Upper lobe of left lung (tissue), 6 donors: ENCODE measurements at regions not wholly inside any gene's neighbourhood (a gene's known extent, or its start where the extent isn't known, plus 50 kb on each side); places are given as distances from the start of the nearest gene placed in this dataset.

Experiments
- ATAC-seq, 2 donors: fragments of 200-7000 bp; cut with Tn5 transposase; one replicate each; pipeline ENCODE4 v1.9.1; 2022; ENCODE audit warnings: mild to moderate bottlenecking in 2 of 2, moderate library complexity in 2 of 2; ENCODE audit not compliant: low FRiP score in 2 of 2
- DNase-seq, 2 donors: peaks; one replicate each; pipeline ENCODE4 v3.0.0-alpha.2; 2019 to 2020
- H3K27ac ChIP-seq, 4 donors: fragments of 200-600 bp; sonication (generic); one replicate each; pipeline ENCODE4 v1.5.1; 2016 to 2019
- H3K27me3 ChIP-seq, 4 donors: fragments of 200-600 bp; sonication (generic); one replicate each; pipeline ENCODE4 v1.5.1; 2017 to 2019
- H3K36me3 ChIP-seq, 4 donors: fragments of 200-600 bp; sonication (generic); one replicate each; pipeline ENCODE4 v1.5.1; 2016 to 2019
- H3K4me1 ChIP-seq, 4 donors: fragments of 200-600 bp; sonication (generic); one replicate each; pipeline ENCODE4 v1.5.1; 2018 to 2019
- H3K4me3 ChIP-seq, 4 donors: fragments of 200-600 bp; sonication (generic); one replicate each; pipeline ENCODE4 v1.5.1; 2017 to 2019; ENCODE audit warnings: mild to moderate bottlenecking in 2 of 4, moderate library complexity in 1 of 4
- H3K9me3 ChIP-seq, 4 donors: fragments of 200-600 bp; sonication (generic); one replicate each; pipeline ENCODE4 v1.5.1; 2018 to 2019
- CTCF ChIP-seq, 6 experiments: fragments of 450-650 bp in 4 of 6; fragments of 200-600 bp in 2 of 6; sonication (generic) in 2 of 6; IDR thresholded peaks; one replicate each; pipeline ENCODE4 v1.5.1; 2016 to 2019; ENCODE audit warnings: antibody characterized with exemption in 6 of 6
- EP300 ChIP-seq, 4 donors: sonication (generic); formaldehyde crosslinking; IDR thresholded peaks; one replicate each; pipeline ENCODE4 v1.5.1; 2017; ENCODE audit warnings: antibody characterized with exemption in 4 of 4, control low read depth in 2 of 4
- POLR2A ChIP-seq, 4 donors: fragments of 450-650 bp; IDR thresholded peaks; one replicate each; pipeline ENCODE4 v1.5.1; 2016 to 2017; ENCODE audit warnings: antibody characterized with exemption in 4 of 4, mild to moderate bottlenecking in 2 of 4
- POLR2AphosphoS5 ChIP-seq, 2 donors: sonication (generic); formaldehyde crosslinking; IDR thresholded peaks; one replicate each; pipeline ENCODE4 v1.5.1; 2017; ENCODE audit warnings: antibody characterized with exemption in 2 of 2
- WGBS, 2 donors: methylation state at CpG; one replicate each; pipeline ENCODE4 v1.1.5; 2017 to 2018; 5-methylcytosine and 5-hydroxymethylcytosine counted together
- donor health status: DM: no; HTN: no; CAD: no; lungs with moderate emphysema.
- donor health status: DM: no; HTN: yes; CAD: no; lungs with severe emphysema.

GRCh38 chr10:90644165-90644564, 213.7 kb downstream of the HTR7 start:
- Histone ChIP-seq H3K4me3 (no peak overlapping the region), H3K36me3 (no peaks in the 10 kb centered on the region), H3K4me1 (peaks cover 0 to 27% (median 9%) of the 10 kb centered on the region in 4 donors), H3K27me3 (no peaks in the 10 kb centered on the region), H3K9me3 (no peaks in the 10 kb centered on the region), H3K27ac (no peak overlapping the region)
- 76 to 77% methylated on average over 3 of the region's 3 CpGs for WGBS, 2 donors
- DNase-seq: no peak
- no peak for TF ChIP-seq POLR2A (IDR thresholded peaks at IDR 0.05)
- no peak for TF ChIP-seq CTCF (IDR thresholded peaks at IDR 0.05)
- TF ChIP-seq EP300 (IDR thresholded peaks at IDR 0.05): no peak
- no peak for TF ChIP-seq POLR2AphosphoS5 (IDR thresholded peaks at IDR 0.05)
- no peak for ATAC-seq

DNA sequence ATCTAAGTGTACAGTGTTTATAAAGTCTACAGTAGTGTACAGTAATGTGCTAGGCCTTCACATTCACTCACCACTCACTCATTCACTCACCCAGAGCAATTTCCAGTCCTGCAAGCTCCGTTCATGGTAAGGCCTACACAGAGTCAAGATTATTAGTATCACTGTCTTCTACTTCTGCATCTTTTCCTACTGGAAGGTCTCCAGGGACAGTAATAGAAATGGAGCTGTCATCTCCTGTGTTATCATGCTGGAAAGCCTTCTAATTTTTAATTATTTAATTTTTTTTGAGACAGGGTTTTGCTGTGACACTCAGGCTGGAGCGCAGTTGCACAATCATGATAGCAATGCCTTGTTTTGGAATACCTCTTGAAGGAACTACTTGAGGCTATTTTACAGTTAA, 207.0 kb downstream of the HTR7 start:
- no peaks in the 10 kb centered on the region for H3K27me3 ChIP-seq
- DNase-seq (no peak), ATAC-seq (no peak)
- H3K4me3 ChIP-seq: no peak overlapping the region
- H3K9me3 ChIP-seq: no peaks in the 10 kb centered on the region
- TF ChIP-seq POLR2AphosphoS5 (IDR thresholded peaks at IDR 0.05) (no peak), EP300 (IDR thresholded peaks at IDR 0.05) (no peak), POLR2A (IDR thresholded peaks at IDR 0.05) (no peak), CTCF (IDR thresholded peaks at IDR 0.05) (no peak)
- no peak overlapping the region for H3K27ac ChIP-seq
- H3K4me1 ChIP-seq: no peaks in the 10 kb centered on the region
- no peaks in the 10 kb centered on the region for H3K36me3 ChIP-seq
- WGBS, 2 donors: 79 to 90% methylated on average over 2 of the region's 2 CpGs

GRCh38 chr10:90652519-90652918, 205.3 kb downstream of the HTR7 start:
- H3K36me3 ChIP-seq: no peaks in the 10 kb centered on the region
- no peaks in the 10 kb centered on the region for H3K9me3 ChIP-seq
- DNase-seq (no peak), ATAC-seq (no peak)
- H3K27me3 ChIP-seq: no peaks in the 10 kb centered on the region
- TF ChIP-seq POLR2A (IDR thresholded peaks at IDR 0.05) (no peak), EP300 (IDR thresholded peaks at IDR 0.05) (no peak), POLR2AphosphoS5 (IDR thresholded peaks at IDR 0.05) (no peak), CTCF (IDR thresholded peaks at IDR 0.05) (no peak)
- H3K27ac ChIP-seq: no peak overlapping the region
- no peak overlapping the region for H3K4me3 ChIP-seq
- no peaks in the 10 kb centered on the region for H3K4me1 ChIP-seq

DNA sequence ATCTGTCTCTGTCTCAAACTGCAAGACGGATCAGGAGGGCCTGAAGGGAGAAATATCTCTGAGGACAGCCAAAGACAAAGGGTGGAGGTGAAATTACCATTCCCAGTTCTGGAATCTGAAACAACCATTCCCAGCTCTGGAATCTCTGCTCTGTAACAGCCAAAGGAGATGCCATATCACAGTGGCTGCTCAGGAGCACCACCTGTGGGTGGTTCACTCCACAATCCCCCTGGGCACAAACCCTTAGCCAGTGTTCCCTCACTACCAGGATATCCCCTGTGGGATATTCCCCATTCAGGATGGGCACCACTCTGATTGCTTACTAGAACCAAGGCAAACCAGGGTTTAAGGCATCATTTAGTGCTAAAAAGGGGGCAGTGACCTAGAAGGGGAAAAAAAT, 199.0 kb downstream of the HTR7 start:
- no peak for TF ChIP-seq POLR2AphosphoS5 (IDR thresholded peaks at IDR 0.05)
- TF ChIP-seq EP300 (IDR thresholded peaks at IDR 0.05): no peak
- ATAC-seq (no peak), DNase-seq (no peak)
- Histone ChIP-seq H3K27me3 (no peaks in the 10 kb centered on the region), H3K4me3 (no peak overlapping the region), H3K36me3 (no peaks in the 10 kb centered on the region), H3K27ac (no peak overlapping the region), H3K4me1 (no peaks in the 10 kb centered on the region), H3K9me3 (no peaks in the 10 kb centered on the region)
- WGBS, 2 donors: 0 to 14% methylated on average over 1 of the region's 1 CpG

DNA sequence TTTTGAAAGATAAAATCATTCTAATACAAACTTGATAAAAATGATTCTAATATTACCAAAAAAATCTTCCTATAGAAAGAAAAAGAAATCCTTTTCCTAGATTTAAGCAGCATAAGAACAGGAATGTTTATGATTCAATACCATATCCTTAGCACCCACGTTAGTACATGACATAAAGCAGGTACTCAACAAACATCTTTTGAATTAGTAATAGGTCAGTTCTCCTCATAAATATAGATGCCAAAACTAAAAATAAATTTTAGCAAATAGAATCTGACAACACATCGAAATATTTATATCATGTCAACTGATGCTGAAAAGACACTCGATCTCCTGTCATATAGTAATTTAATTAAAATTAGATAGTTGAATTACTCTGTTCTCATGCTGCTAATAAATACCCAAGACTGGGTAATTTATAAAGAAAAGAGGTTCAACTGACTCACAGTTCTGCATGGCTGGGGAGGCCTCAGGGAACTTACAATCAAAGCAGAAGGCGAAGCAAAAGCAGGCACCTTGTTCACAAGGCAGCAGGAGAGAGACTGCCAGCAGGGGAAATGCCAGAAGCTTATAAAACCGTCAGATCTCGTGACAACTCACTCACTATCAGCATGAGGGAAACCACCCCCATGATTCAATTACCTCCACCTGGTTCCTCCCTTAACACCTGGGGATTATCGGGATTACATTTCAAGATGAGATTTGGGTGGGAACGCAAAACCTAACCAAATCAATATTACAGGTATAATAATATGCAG, 191.8 kb downstream of the HTR7 start:
- Histone ChIP-seq H3K36me3 (no peaks in the 10 kb centered on the region), H3K4me3 (no peak overlapping the region), H3K4me1 (no peaks in the 10 kb centered on the region), H3K27me3 (no peaks in the 10 kb centered on the region), H3K27ac (no peak overlapping the region), H3K9me3 (no peaks in the 10 kb centered on the region)
- ATAC-seq (no peak), DNase-seq (no peak)
- WGBS, 2 donors: 57 to 61% methylated on average over 8 of the region's 8 CpGs
- TF ChIP-seq CTCF (IDR thresholded peaks at IDR 0.05) (no peak), EP300 (IDR thresholded peaks at IDR 0.05) (no peak), POLR2A (IDR thresholded peaks at IDR 0.05) (no peak), POLR2AphosphoS5 (IDR thresholded peaks at IDR 0.05) (no peak)
